GM12865 (cell line): ENCODE measurements at regions not wholly inside any gene's neighbourhood (a gene's known extent, or its start where the extent isn't known, plus 50 kb on each side); places are given as distances from the start of the nearest gene placed in this dataset.

Experiments
- DNase-seq: peaks from one replicate; pipeline ENCODE4 v3.0.0; 2010; ENCODE audit warnings: low read depth
- H3K4me3 ChIP-seq: 2 replicates; pipeline ENCODE4 v1.5.1; 2011; ENCODE audit warnings: mild to moderate bottlenecking, low read depth, low read length, control low read depth
- CTCF ChIP-seq: IDR thresholded peaks from 2 replicates; pipeline ENCODE4 v1.5.1; 2011; ENCODE audit warnings: low read length, control low read depth, low read depth, inconsistent platforms; ENCODE audit not compliant: insufficient read depth; ENCODE audit errors: missing control alignments

GRCh38 chr5:98630621-98631020 lies 142.8 kb upstream of the RGMB start:
- no peak overlapping the region for H3K4me3 ChIP-seq
- DNase-seq = no peak
- TF ChIP-seq CTCF = no peak

- no peak for DNase-seq
- no peak overlapping the region for H3K4me3 ChIP-seq
- no peak for TF ChIP-seq CTCF
Measured at GRCh38 chr5:98631311-98632054, 142.0 kb upstream of the RGMB start.

DNA sequence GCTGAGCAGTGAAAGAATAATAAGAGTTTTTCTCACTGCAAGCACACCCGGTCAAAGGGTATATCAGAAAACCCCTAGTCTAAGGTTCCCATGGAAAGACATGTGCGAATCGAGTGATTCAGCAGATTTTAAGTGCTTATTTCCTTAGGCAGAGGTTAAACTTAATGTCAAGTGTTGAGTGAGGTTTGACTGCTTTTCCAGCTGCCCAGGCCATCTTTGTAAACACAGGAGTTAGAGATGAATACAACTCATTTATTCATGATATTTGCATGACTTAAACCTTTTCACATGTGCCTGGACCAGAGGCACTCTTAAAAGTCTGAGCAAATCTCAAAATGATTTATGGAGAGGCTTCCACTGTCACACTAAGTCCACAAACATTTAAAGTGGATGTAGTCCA lies 137.8 kb upstream of the RGMB start:
- no peak overlapping the region for H3K4me3 ChIP-seq
- TF ChIP-seq CTCF = no peak
- DNase-seq = no peak

DNA sequence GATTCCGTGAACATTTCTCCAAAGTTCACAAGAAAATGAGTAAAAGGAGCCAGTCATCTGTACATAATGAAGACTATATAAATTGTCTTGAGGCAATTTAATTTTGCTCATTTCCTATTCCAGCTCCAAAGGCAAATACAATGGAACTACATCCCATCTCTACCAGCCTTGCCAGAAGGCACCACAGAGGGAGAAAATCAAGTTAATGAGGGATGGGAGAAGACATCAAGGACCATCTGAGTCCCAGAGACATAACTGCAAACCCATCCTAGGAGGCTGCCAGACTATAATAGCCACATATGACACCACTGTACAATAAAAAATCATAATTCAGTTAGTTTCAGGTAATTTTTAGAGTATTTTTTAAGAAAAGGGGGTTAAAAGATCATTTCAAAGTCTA lies 136.3 kb upstream of the RGMB start:
- TF ChIP-seq CTCF = no peak

GRCh38 chr5:98637557-98637956 lies 135.9 kb upstream of the RGMB start:
- no peak for TF ChIP-seq CTCF
- DNase-seq = no peak
- H3K4me3 ChIP-seq = no peak overlapping the region

More for the DNA sequence above, 136.3 kb upstream of the RGMB start:
- no peak overlapping the region for H3K4me3 ChIP-seq
- no peak for DNase-seq

GRCh38 chr5:98638111-98638510 lies 135.4 kb upstream of the RGMB start:
- no peak overlapping the region for H3K4me3 ChIP-seq
- no peak for TF ChIP-seq CTCF
- DNase-seq = no peak

GRCh38 chr5:98638701-98639100 lies 134.8 kb upstream of the RGMB start:
- TF ChIP-seq CTCF = no peak
- no peak overlapping the region for H3K4me3 ChIP-seq
- DNase-seq = no peak
